ENCODE measurements at regions not wholly inside any gene's neighbourhood (a gene's known extent, or its start where the extent isn't known, plus 50 kb on each side); places are given as distances from the start of the nearest gene placed in this dataset.

GRCh38 chrX:40201329-40201885 lies 103.6 kb upstream of the BCOR start:
- peak; percentile 96 for ATAC-seq
- Histone ChIP-seq H3K9me3 (replicated peaks; ENCODE audit: control insufficient read depth, insufficient read depth, low read length) (no peaks in the 10 kb centered on the region; the same call in 2 of the 3 replicates), H3K79me2 (ENCODE audit: control insufficient read depth, insufficient read depth, low read length) (no peaks in the 10 kb centered on the region), H2AFZ (ENCODE audit: control insufficient read depth, low read depth, low read length) (no peak overlapping the region; the same call in 1 of the 2 replicates), H4K20me1 (ENCODE audit: control insufficient read depth, insufficient read depth) (no peaks in the 10 kb centered on the region), H3K36me3 (ENCODE audit: control insufficient read depth in 2 of 2, insufficient read depth in 2 of 2, low read length in 1 of 2) (no peaks in the 10 kb centered on the region), H3K27ac (ENCODE audit: control insufficient read depth, insufficient read depth) (0 out of 2 replicates have a peak overlapping the region, but pooled peaks have one; percentile 2), H3K9ac (ENCODE audit: control insufficient read depth, insufficient read depth, low read length) (no peak overlapping the region), H3K27me3 (replicated peaks in 1 of 2; ENCODE audit: control insufficient read depth in 2 of 2, insufficient read depth in 2 of 2, low read length in 1 of 2) (no peaks in the 10 kb centered on the region), H3K4me2 (ENCODE audit: control insufficient read depth, insufficient read depth) (no peak overlapping the region), H3K4me1 (ENCODE audit: control insufficient read depth, insufficient read depth, low read length) (peaks cover 11% of the 10 kb centered on the region; the same call in 1 of the 2 replicates), H3K4me3 (no peak overlapping the region)
- ChIA-PET CTCF (no interaction called here), SMC1A (ENCODE audit: uncharacterized antibody, unreplicated experiment) (no interaction called here), RAD21 (ENCODE audit: unreplicated experiment) (no interaction called here), POLR2A (no interaction called here)
- 32% methylated on average over 3 of the region's 3 CpGs for WGBS (ENCODE audit: insufficient coverage, insufficient replicate concordance, low lambda C conversion rate, missing lambda C conversion rate)
- no peak for TF ChIP-seq MXI1 (IDR thresholded peaks at IDR 0.05; ENCODE audit: low read depth, low read length)
- no peak for TF ChIP-seq RFX5 (IDR thresholded peaks at IDR 0.05; ENCODE audit: low read depth, low read length)
- TF ChIP-seq BHLHE40 (IDR thresholded peaks at IDR 0.05; ENCODE audit: borderline replicate concordance in 1 of 2, low read depth in 2 of 2, low read length in 1 of 2) = no peak
- TF ChIP-seq STAT3 (IDR thresholded peaks at IDR 0.05; ENCODE audit: low read depth, low read length) = no peak
- TF ChIP-seq SMC3 (IDR thresholded peaks at IDR 0.05; ENCODE audit: borderline replicate concordance, low read length) = 0 out of 2 replicates have a peak, but pooled peaks have one; percentile 0
- TF ChIP-seq IKZF2 (IDR thresholded peaks at IDR 0.05) = no peak
- TF ChIP-seq DPF2 (IDR thresholded peaks at IDR 0.05) = no peak
- TF ChIP-seq RUNX3 (IDR thresholded peaks at IDR 0.05; ENCODE audit: low read length) = 0 out of 2 replicates have a peak, but pooled peaks have one; percentile 8
- no peak for TF ChIP-seq NFYA (IDR thresholded peaks at IDR 0.05; ENCODE audit: borderline replicate concordance, low read depth, low read length)
- TF ChIP-seq SIX5 (IDR thresholded peaks at IDR 0.05; ENCODE audit: low read depth, low read length, severe bottlenecking) = no peak
- no peak for TF ChIP-seq ZZZ3 (IDR thresholded peaks at IDR 0.05; ENCODE audit: control insufficient read depth, insufficient read length, low read depth)
- in situ Hi-C loops (cut with MboI) (no loop called here), intact Hi-C loops (cut with micrococcal nuclease; ENCODE audit: unreplicated experiment) (no loop called here)
- peak; percentile 66 for DNase-seq (ENCODE audit: low read depth, low spot score)
- peak; percentile 96 for FAIRE-seq
- BruUV-seq (replicated peaks) = no TSS peak
